Large intestine (tissue), 3 donors: ENCODE measurements at regions not wholly inside any gene's neighbourhood (a gene's known extent, or its start where the extent isn't known, plus 50 kb on each side); places are given as distances from the start of the nearest gene placed in this dataset.

Source experiments
- DNase-seq, 2 donors: peaks; one replicate each; pipeline versions ENCODE4 v3.0.0 to v3.0.0-alpha.2; 2013
- H3K27ac ChIP-seq: one replicate; pipeline ENCODE4 v1.5.1; 2013; ENCODE audit warnings: low read length
- H3K27me3 ChIP-seq: 2 replicates; pipeline ENCODE4 v1.6.1; 2013; ENCODE audit warnings: low read length; ENCODE audit not compliant: control insufficient read depth, insufficient read depth
- H3K36me3 ChIP-seq: 2 replicates; pipeline ENCODE4 v1.6.1; 2013; ENCODE audit warnings: low read length; ENCODE audit not compliant: control insufficient read depth, insufficient read depth
- H3K4me1 ChIP-seq: one replicate; pipeline ENCODE4 v1.6.1; 2013; ENCODE audit warnings: low read length; ENCODE audit not compliant: control insufficient read depth, insufficient read depth
- H3K4me3 ChIP-seq: one replicate; pipeline ENCODE4 v1.5.1; 2013; ENCODE audit warnings: low read length
- H3K9me3 ChIP-seq: one replicate; pipeline ENCODE4 v1.6.1; 2013; ENCODE audit warnings: mild to moderate bottlenecking, low read depth, low read length, moderate library complexity; ENCODE audit not compliant: control insufficient read depth
- WGBS: methylation state at CpG from one replicate; pipeline ENCODE4 v1.1.5; 2013; ENCODE audit warnings: low lambda C conversion rate; ENCODE audit not compliant: insufficient coverage; 5-methylcytosine and 5-hydroxymethylcytosine counted together

DNA sequence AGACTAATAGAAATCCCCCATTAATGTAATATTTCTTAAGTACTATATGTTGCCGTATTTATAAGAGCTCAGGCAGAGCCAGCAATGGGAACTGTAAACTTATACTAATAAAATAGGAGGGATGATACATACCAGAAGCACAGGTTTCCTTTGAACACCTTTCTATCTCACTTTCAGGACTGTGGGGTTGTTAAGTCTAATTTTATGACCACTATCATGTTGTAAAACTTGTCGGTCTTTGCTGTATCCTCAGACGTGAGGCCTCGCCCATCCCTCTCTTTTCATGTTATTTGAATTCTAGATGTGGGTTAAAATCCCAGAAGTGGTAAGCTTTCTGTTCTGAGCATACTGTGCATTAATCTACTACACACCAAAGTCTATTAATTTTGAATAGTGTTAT, 1083.5 kb upstream of the TENM4 start:
- Histone ChIP-seq H3K27ac (peak overlapping the region; percentile 6), H3K9me3 (no peaks in the 10 kb centered on the region), H3K27me3 (no peaks in the 10 kb centered on the region), H3K4me1 (peaks cover 24% of the 10 kb centered on the region), H3K4me3 (no peak overlapping the region), H3K36me3 (no peaks in the 10 kb centered on the region)
- 10% methylated on average over 2 of the region's 4 CpGs for WGBS
- DNase-seq = peak; percentile 50 to 85

DNA sequence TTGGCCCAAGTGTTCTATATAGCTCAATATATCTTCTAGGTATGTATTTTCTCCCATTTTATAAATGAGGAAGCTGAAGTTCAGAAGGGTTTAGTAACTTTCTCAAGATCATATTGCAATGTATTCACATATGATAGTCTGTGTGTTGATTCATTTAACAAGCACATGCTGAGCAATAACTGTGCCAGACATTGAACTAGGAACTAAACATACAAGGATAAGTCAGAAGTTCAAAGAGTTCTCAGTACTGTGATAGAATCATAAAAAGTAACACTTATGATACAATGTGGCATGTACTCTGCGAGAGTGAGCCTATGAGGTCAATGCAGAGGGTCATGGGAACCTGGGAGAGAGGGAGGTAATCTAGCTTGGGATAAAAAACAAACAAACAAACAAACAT, 1082.2 kb upstream of the TENM4 start:
- Histone ChIP-seq H3K36me3 (no peaks in the 10 kb centered on the region), H3K27me3 (no peaks in the 10 kb centered on the region), H3K4me3 (no peak overlapping the region), H3K27ac (no peak overlapping the region), H3K9me3 (no peaks in the 10 kb centered on the region), H3K4me1 (peaks cover 24% of the 10 kb centered on the region)
- 83% methylated on average over 1 of the region's 1 CpG for WGBS
- no peak for DNase-seq

DNA sequence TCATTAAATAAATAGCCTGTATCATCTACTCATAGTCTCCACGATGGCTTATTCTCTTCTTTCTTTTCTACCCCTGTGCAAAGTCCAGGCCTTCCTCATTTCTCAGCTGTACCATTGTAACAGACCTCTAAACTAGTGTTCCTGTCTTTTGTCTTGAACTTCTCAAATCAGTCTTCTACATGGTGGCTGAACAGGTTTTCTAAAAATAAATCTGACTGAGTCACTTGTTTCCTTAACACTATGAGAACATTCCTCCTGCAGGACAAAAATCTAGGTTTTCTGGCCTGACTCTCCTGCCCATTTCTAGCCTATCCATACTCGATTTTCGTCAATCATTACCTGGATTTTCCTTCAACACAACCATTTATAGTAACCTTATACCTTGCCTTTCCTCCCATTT, 1080.8 kb upstream of the TENM4 start:
- no peak for DNase-seq
- Histone ChIP-seq H3K4me1 (peaks cover 32% of the 10 kb centered on the region), H3K27ac (no peak overlapping the region), H3K36me3 (no peaks in the 10 kb centered on the region), H3K4me3 (no peak overlapping the region), H3K9me3 (no peaks in the 10 kb centered on the region), H3K27me3 (no peaks in the 10 kb centered on the region)
- 14% methylated on average over 1 of the region's 3 CpGs for WGBS

DNA sequence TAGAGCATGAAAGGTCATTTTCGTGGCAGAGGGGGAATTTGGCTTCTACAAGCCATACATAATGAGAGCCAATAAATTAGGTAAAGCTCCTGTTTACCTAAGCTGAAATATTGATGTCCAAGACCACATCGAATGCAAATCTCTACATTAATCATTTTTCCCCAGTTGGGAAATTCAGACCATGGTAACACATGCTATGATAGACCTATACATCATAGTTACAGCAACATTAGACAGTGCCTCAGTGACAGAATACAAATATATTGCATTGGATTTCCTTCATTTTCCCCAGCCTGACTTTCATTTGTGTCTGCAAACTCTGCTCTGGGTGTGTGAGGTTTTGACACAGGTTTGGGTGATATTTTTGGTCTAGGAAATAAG, 1079.7 kb upstream of the TENM4 start:
- peaks cover 31% of the 10 kb centered on the region for H3K4me1 ChIP-seq
- H3K4me3 ChIP-seq = no peak overlapping the region
- no peaks in the 10 kb centered on the region for H3K36me3 ChIP-seq
- no peak for DNase-seq
- H3K27ac ChIP-seq = no peak overlapping the region
- WGBS = no CpG with 5 or more reads among the region's 2 CpGs
- H3K9me3 ChIP-seq = no peaks in the 10 kb centered on the region
- H3K27me3 ChIP-seq = no peaks in the 10 kb centered on the region

DNA sequence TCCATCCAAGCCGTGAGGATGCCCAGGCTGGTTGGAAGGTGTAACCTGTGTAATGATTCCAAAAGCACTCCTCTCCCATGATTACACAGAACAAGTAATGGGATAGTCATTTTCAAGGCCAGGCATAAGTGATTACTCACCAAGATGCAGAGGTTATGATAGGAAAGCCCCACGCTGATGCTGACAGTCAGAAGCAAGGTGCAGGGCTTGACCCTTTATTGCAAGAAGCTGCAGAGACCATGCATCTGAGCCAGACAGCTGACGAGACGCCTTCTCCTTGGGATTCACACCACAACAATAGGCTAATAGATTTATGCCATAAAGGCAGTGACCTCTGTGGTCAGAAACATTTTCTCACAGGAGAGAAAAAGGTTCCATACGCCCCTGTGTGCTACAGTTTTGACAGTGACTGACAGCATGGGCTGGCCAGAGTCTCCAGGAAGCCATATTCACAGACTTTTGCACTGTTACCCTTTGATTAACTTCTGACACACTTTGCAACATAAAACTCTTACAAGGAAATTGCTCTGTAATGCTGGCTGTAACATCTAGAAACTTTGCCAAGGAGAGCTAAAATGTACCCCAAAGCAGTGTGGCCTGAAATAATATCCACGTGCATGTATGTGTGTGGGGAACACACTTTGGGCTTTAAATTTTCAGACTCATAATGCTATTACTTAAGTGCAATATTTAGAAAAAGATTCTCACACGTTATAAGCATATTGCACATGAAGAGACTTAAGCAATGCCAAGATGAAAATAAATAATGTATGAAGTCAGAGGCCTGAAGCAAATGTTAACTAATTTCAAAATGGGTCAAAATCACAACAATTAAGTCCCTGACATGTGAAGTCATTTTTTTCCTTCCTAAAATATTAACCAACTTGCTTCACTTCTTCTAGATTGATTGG, 1079.0 kb upstream of the TENM4 start:
- Histone ChIP-seq H3K27me3 (no peaks in the 10 kb centered on the region), H3K27ac (no peak overlapping the region), H3K4me3 (no peak overlapping the region), H3K36me3 (no peaks in the 10 kb centered on the region), H3K9me3 (no peaks in the 10 kb centered on the region), H3K4me1 (peaks cover 24% of the 10 kb centered on the region)
- WGBS = 100% methylated on average over 1 of the region's 7 CpGs
- DNase-seq = no peak

DNA sequence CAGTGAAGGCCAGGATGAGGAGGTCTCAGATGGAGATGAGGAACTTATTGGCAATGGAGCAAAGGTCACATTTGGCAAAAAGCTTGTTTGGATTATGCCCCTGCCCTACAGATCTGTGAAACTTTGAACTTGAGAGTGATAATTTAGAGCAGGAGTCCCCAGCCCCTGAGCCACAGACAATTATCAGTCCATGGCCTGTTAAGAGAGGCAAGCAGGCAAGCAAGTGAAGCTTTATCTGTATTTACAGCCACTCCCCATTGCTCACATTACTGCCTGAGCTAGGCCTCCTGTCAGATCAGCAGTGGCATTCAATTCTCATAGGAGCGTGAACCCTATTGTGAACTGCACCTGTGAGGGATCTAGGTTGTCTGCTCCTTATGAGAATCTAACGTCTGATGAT, 1076.9 kb upstream of the TENM4 start:
- H3K9me3 ChIP-seq = no peaks in the 10 kb centered on the region
- H3K4me1 ChIP-seq = peaks cover 16% of the 10 kb centered on the region
- 40% methylated on average over 1 of the region's 2 CpGs for WGBS
- peak overlapping the region; percentile 23 for H3K27ac ChIP-seq
- H3K27me3 ChIP-seq = no peaks in the 10 kb centered on the region
- DNase-seq = peak; percentile 43 to 79
- no peaks in the 10 kb centered on the region for H3K36me3 ChIP-seq
- no peak overlapping the region for H3K4me3 ChIP-seq

DNA sequence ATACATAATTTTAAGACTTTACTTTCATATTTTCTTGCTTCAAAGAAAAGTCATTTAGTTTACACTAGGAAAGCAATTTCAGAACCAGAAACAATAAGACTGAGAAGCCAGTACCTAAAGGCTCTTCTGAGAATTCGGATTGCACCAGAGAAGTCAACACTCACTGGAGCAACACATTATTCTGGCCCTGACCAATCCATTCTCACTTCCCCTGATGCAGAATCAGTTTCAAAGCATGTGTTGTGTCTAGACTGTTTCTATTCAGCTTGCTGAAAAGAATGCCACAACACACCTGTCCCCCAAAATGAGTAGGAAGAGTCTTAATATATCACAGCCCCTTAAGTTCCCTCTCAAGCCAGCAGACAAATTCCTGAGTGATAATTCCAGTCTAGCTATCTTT, 1074.3 kb upstream of the TENM4 start:
- no CpG with 5 or more reads among the region's 1 CpG for WGBS
- H3K36me3 ChIP-seq = no peaks in the 10 kb centered on the region
- no peaks in the 10 kb centered on the region for H3K9me3 ChIP-seq
- DNase-seq = no peak
- H3K4me1 ChIP-seq = peaks cover 14% of the 10 kb centered on the region
- no peaks in the 10 kb centered on the region for H3K27me3 ChIP-seq
- H3K4me3 ChIP-seq = no peak overlapping the region
- no peak overlapping the region for H3K27ac ChIP-seq

DNA sequence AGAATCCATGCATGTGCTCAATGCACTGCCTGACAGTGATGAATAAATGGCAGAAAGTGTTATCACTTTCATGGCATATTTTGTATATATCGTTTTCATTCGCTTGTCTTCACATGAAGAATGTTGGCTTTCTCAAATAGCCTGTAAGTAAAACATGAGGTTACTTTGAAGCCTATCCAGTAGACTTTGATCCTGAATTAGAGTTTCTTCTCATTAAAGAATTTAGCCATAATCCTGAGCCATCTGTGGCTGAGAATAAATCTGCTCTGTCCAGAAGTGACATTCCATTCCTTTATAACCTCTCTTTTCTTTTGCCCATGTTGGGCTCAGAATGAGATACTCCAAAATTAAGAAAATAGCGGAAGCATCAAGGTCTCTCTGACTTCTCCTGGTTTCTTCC, 1071.7 kb upstream of the TENM4 start:
- no peak for DNase-seq
- no CpG with 5 or more reads among the region's 3 CpGs for WGBS
- Histone ChIP-seq H3K4me3 (no peak overlapping the region), H3K4me1 (peaks cover 5% of the 10 kb centered on the region), H3K27me3 (no peaks in the 10 kb centered on the region), H3K9me3 (no peaks in the 10 kb centered on the region), H3K36me3 (no peaks in the 10 kb centered on the region), H3K27ac (no peak overlapping the region)

DNA sequence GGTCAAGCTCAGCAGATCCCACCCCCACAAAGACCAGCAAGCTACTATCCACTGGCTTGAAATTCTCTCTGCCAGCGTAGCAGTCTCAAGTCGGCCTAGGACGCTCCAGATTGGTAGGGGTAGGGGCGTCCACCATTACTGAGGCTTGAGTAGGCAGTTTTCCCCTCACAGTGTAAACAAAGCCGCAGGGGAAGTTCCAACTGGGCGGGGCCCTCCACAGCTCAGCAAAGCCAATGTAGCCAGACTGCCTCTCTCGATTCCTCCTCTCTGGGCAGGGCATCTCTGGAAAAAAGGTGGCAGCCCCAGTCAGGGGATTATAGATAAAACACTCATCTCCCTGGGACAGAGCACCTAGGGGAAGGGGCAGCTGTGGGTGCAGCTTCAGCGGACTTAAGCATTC, 1064.9 kb upstream of the TENM4 start:
- DNase-seq = no peak
- WGBS = no CpG with 5 or more reads among the region's 8 CpGs
- H3K9me3 ChIP-seq = no peaks in the 10 kb centered on the region

DNA sequence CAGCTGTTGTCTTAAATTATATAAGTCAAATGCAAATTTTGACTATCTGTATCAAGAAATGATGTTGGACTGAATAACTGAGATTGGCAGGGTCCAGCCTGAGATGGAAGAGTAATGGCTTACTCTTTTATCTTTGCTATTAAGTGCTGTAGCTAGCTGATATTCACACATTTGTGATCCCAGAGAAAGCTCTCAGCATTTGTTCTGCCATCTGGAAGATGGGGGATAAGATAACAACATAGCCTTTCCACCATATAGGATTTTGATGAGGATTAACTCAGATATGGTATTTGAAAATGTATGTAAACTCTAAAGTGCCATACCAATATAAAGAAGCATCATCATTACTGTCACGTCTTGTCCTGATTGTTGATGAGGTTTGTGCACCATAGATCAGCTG, 1063.2 kb upstream of the TENM4 start:
- Histone ChIP-seq H3K27me3 (no peaks in the 10 kb centered on the region), H3K4me3 (no peak overlapping the region), H3K4me1 (no peaks in the 10 kb centered on the region), H3K36me3 (no peaks in the 10 kb centered on the region), H3K27ac (no peak overlapping the region), H3K9me3 (no peaks in the 10 kb centered on the region)
- no peak for DNase-seq
- no CpG with 5 or more reads among the region's 1 CpG for WGBS

More for the DNA sequence above, 1064.9 kb upstream of the TENM4 start:
- H3K27ac ChIP-seq = no peak overlapping the region
- H3K36me3 ChIP-seq = no peaks in the 10 kb centered on the region
- H3K4me1 ChIP-seq = no peaks in the 10 kb centered on the region
- H3K27me3 ChIP-seq = no peaks in the 10 kb centered on the region
- no peak overlapping the region for H3K4me3 ChIP-seq

DNA sequence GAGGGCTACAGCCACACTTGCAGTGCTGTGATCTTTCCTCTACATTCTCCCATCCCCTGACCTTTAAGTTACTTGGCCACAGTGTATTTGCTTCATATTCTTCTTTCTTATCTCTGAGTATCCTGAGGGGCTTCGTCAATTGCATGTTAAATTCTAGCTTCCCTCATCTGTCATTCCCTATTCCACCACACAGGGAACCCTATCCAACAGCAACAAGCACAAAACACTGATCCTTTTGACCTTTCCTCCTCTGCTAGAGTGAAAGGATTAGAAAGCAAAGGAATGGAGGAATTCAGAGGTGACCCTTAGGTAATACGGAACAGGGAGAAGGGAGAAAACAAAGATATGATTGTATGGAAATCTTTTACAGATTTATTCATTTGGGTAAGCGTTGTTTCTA, 1061.7 kb upstream of the TENM4 start:
- no peaks in the 10 kb centered on the region for H3K4me1 ChIP-seq
- H3K36me3 ChIP-seq = no peaks in the 10 kb centered on the region
- 65% methylated on average over 3 of the region's 3 CpGs for WGBS
- no peak overlapping the region for H3K4me3 ChIP-seq
- no peaks in the 10 kb centered on the region for H3K9me3 ChIP-seq
- H3K27ac ChIP-seq = no peak overlapping the region
- no peaks in the 10 kb centered on the region for H3K27me3 ChIP-seq
- DNase-seq = no peak
